GM21576 (cell line): ENCODE measurements at regions not wholly inside any gene's neighbourhood (a gene's known extent, or its start where the extent isn't known, plus 50 kb on each side); places are given as distances from the start of the nearest gene placed in this dataset.
"Not testable (repeated sequence)": the region's sequence is repeated elsewhere in the genome, so short reads cannot be mapped to it uniquely, and the experiment has no call there.

Experiments used
- ATAC-seq: cut with Tn5 transposase; IDR thresholded peaks from one replicate; pipeline ENCODE4 v1.9.1; 2021; ENCODE audit warnings: mild to moderate bottlenecking, moderate library complexity; ENCODE audit not compliant: unreplicated experiment

GRCh38 chr20:57783956-57784837, 74.4 kb upstream of the PMEPA1 start:
- ATAC-seq, result no peak

DNA sequence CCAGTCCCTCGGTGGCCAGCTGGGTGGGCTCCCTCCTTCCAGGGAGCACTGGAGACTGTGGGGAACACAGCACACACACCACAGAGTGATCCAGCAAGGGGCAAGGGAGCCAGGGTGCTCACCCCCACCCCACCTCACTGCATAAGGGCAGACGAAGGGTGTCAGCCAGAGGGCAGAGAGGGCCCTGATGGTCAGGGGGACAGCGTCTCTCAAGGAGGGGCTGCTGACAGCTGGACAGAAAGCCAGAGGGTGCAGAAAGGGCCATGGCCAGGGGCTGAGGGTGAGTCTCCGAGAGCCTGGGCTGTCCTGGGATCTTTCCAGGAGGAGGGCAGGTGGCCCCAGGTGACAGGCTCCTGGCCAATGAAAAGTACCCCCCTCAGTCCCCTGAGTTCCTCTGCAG, 73.4 kb upstream of the PMEPA1 start:
- no peak for ATAC-seq

DNA sequence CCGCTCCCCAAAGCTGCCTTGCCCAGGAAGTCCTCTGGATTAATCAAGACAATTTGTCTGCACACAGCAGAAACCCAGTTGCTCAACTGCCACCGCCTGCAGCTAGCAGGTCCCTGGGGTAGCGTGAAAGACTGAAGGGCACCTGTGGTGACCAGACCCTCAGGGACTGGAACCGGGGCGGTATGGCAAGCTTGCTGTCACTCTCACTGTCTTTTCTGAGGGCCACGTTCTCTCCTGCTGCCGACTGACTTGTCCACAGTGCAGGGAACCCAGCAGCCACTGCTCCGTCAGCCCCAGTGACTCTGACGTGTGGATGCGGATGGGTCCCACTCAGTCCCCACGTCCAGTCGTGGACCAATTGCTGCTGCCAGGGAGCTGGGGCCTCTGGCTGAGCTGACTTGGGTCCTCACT, 72.8 kb upstream of the PMEPA1 start:
- ATAC-seq, result no peak

GRCh38 chr20:57781901-57782300, 72.1 kb upstream of the PMEPA1 start:
- ATAC-seq, result no peak

DNA sequence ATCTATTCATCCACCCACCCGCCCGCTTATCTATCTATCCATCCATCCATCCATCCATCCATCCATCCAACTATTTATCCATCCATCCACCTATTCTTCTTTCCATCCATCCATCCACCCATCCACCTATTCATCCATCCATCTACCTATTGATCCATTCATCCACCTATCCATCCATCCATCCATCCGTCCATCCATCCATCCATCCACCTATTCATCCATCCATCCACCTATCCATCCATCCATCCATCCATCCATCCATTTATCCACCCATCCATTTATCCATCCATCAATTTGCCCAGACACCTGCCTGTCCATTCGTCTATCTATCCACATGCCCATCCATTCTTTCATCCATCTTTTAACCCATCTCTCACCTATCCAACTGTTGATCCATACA, 71.1 kb upstream of the PMEPA1 start:
- ATAC-seq, result no peak

DNA sequence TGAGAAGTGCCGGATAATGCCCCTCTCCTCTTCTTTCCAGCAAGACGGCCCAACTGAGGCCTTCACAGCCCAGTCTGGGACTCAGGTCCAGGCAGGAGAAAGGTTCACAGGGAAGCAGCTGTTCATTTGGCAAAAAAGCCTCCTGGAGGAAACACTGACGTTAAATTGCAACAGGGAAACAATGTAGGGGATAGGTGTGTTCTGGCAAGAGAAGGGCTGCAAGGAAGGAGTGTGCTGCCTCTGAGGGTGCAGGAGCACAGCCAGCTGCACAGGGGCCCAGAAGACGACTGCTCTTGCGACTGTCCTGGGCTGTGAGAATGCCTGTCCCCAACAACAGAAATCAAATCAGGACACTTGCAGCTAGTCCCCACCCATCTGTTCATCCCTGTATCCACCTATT, 70.6 kb upstream of the PMEPA1 start:
- ATAC-seq, result no peak

- no peak for ATAC-seq
These were observed 69.7 kb upstream of the PMEPA1 start for GRCh38 chr20:57779401-57780003.

DNA sequence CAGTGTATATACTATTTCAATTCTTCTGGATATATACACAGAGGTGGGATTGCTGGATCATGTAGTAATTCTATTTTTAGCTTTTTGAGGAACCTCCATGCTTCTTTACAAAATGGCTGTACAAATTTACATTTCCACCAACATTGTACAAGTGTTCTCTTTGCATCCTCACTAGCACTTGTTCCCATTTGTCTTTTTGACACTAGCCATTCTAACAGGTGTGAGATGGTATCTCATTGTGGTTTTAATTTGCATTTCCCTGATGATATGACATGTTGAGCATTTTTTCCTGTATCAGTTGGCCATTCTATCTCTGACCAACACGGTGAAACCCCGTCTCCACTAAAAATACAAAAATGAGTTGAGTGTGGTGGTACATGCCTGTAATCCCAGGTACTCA, 68.1 kb upstream of the PMEPA1 start:
- no peak for ATAC-seq

GRCh38 chr20:57774951-57775350, 65.1 kb upstream of the PMEPA1 start:
- no peak for ATAC-seq

GRCh38 chr20:57774111-57774880, 64.5 kb upstream of the PMEPA1 start:
- no peak for ATAC-seq

GRCh38 chr20:57773059-57773815, 63.4 kb upstream of the PMEPA1 start:
- ATAC-seq, result no peak

DNA sequence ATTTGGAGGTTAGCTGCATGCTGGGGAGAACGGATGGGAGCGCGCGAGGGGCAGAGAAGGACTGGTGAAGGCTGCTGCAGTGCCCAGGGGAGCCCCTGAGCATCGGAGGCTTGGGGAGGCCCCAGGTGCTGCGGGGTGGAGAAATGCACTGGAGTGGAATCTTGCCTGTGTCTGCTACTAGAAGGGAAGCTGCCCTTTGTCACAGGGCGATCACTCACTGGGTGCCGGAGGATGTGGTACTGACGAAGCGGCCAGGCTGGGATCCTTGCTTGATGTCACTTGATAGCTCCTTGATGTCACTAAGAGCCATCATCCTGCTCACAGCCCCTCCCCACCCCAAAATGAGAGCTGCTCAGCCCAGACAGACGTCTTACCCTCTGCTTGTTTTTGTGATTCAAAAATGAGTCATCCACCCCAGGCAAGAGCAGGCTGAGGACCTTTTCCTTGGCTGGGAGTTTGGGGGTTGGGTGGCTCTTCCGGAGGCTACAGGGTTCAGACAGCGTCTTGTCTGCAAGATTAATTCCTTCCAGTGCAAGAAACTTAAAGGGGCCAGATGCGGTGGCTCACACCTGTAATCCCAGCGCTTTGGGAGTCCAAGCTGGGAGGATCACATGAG, 62.6 kb upstream of the PMEPA1 start:
- no peak for ATAC-seq

- no peak for ATAC-seq
These were observed 61.3 kb upstream of the PMEPA1 start for GRCh38 chr20:57770852-57771720.

- ATAC-seq, result not testable (repeated sequence)
These were observed 60.6 kb upstream of the PMEPA1 start for GRCh38 chr20:57770401-57770800.

- ATAC-seq, result no peak
These were observed 59.9 kb upstream of the PMEPA1 start for GRCh38 chr20:57769756-57770155.

GRCh38 chr20:57768519-57768918, 58.7 kb upstream of the PMEPA1 start:
- no peak for ATAC-seq

GRCh38 chr20:57767441-57767840, 57.6 kb upstream of the PMEPA1 start:
- no peak for ATAC-seq

DNA sequence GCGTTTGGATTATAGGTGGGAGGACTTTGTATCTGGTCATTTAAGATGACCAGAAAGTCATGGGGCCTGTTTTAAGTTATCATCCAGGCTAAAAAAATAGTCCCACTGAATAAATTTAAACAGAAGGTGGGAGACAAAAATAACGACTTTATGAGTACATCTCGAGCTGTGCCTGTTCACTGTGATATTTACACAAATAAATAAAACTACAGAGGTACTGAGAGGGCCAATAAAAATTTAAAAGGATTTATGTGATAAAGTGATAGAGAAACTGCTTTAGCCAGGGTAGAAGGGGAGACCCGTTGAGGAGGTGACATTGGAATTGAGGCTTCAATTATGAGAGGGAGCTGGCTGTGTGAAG, 53.4 kb upstream of the PMEPA1 start:
- no peak for ATAC-seq

- ATAC-seq, result no peak
These were observed 52.9 kb upstream of the PMEPA1 start for GRCh38 chr20:57762531-57763234.
